KMS-11 (cell line): ENCODE measurements at regions not wholly inside any gene's neighbourhood (a gene's known extent, or its start where the extent isn't known, plus 50 kb on each side); places are given as distances from the start of the nearest gene placed in this dataset.

ENCODE experiments used
- H2AFZ ChIP-seq: fragments of 200-600 bp; sonication (generic); 2 replicates; pipeline ENCODE4 v1.6.1; 2016; ENCODE audit warnings: antibody characterized with exemption, mixed run types, low read depth
- H3K27ac ChIP-seq: fragments of 200-600 bp; sonication (generic); 2 replicates; pipeline ENCODE4 v1.6.1; 2016; ENCODE audit warnings: mild to moderate bottlenecking, mixed run types
- H3K27me3 ChIP-seq: fragments of 200-600 bp; sonication (generic); 2 replicates; pipeline ENCODE4 v1.6.1; 2017; ENCODE audit warnings: mild to moderate bottlenecking, low read depth, mixed run types, moderate library complexity; ENCODE audit not compliant: insufficient read depth
- H3K36me3 ChIP-seq: fragments of 200-600 bp; sonication (generic); 2 replicates; pipeline ENCODE4 v1.6.1; 2017; ENCODE audit warnings: mild to moderate bottlenecking, mixed run types; ENCODE audit not compliant: insufficient read depth
- H3K4me1 ChIP-seq: fragments of 200-600 bp; sonication (generic); 2 replicates; pipeline ENCODE4 v1.6.1; 2016; ENCODE audit warnings: mild to moderate bottlenecking, low read depth, mixed run types; ENCODE audit not compliant: poor library complexity, severe bottlenecking
- H3K4me2 ChIP-seq: fragments of 200-600 bp; sonication (generic); 2 replicates; pipeline ENCODE4 v1.7.0; 2016; ENCODE audit warnings: mild to moderate bottlenecking, mixed run types
- H3K4me3 ChIP-seq: fragments of 200-600 bp; sonication (generic); IDR thresholded peaks from 2 replicates; pipeline ENCODE4 v1.6.1; 2017; ENCODE audit warnings: low read depth, low read length, mixed read lengths; ENCODE audit not compliant: insufficient read depth
- H3K79me2 ChIP-seq: fragments of 200-600 bp; sonication (generic); 2 replicates; pipeline ENCODE4 v1.6.1; 2016; ENCODE audit warnings: low read depth, mixed run types; ENCODE audit not compliant: insufficient read depth
- H3K9ac ChIP-seq: fragments of 200-600 bp; sonication (generic); 2 replicates; pipeline ENCODE4 v1.6.1; 2016; ENCODE audit warnings: mild to moderate bottlenecking, mixed run types
- H4K20me1 ChIP-seq: fragments of 200-600 bp; sonication (generic); 2 replicates; pipeline ENCODE4 v1.6.1; 2016; ENCODE audit warnings: mild to moderate bottlenecking, mixed run types; ENCODE audit not compliant: insufficient read depth
- CTCF ChIP-seq: fragments of 200-600 bp; sonication (generic); conservative IDR thresholded peaks from 2 replicates; pipeline ENCODE4 v1.6.1; 2017; ENCODE audit warnings: low read depth, mild to moderate bottlenecking, antibody characterized with exemption, low read length, moderate library complexity, mixed read lengths

- Histone ChIP-seq H4K20me1 (no peaks in the 10 kb centered on the region), H3K4me3 (no peak overlapping the region), H3K79me2 (no peaks in the 10 kb centered on the region), H3K4me1 (peaks cover 20% of the 10 kb centered on the region), H2AFZ (no peak overlapping the region), H3K4me2 (no peak overlapping the region), H3K36me3 (no peaks in the 10 kb centered on the region), H3K9ac (no peak overlapping the region), H3K27ac (no peak overlapping the region), H3K27me3 (no peaks in the 10 kb centered on the region)
- TF ChIP-seq CTCF = no peak
These were observed 265.7 kb upstream of the ANKRD55 start for GRCh38 chr5:56498759-56499395.

- no peaks in the 10 kb centered on the region for H3K79me2 ChIP-seq
- H3K4me3 ChIP-seq = no peak overlapping the region
- no peaks in the 10 kb centered on the region for H4K20me1 ChIP-seq
- no peak overlapping the region for H2AFZ ChIP-seq
- H3K36me3 ChIP-seq = no peaks in the 10 kb centered on the region
- no peak overlapping the region for H3K9ac ChIP-seq
- no peak overlapping the region for H3K4me2 ChIP-seq
- H3K27me3 ChIP-seq = no peaks in the 10 kb centered on the region
- peaks cover 5% of the 10 kb centered on the region for H3K4me1 ChIP-seq
- no peak overlapping the region for H3K27ac ChIP-seq
- no peak for TF ChIP-seq CTCF
These were observed 263.5 kb upstream of the ANKRD55 start for GRCh38 chr5:56496581-56497063.

GRCh38 chr5:56494300-56494731 is 261.2 kb upstream of the ANKRD55 start:
- TF ChIP-seq CTCF = no peak
- Histone ChIP-seq H3K27ac (no peak overlapping the region), H3K9ac (no peak overlapping the region), H3K4me2 (no peak overlapping the region), H4K20me1 (no peaks in the 10 kb centered on the region), H3K4me3 (no peak overlapping the region), H3K36me3 (no peaks in the 10 kb centered on the region), H3K4me1 (no peaks in the 10 kb centered on the region), H3K27me3 (no peaks in the 10 kb centered on the region), H2AFZ (no peak overlapping the region), H3K79me2 (no peaks in the 10 kb centered on the region)

GRCh38 chr5:56493766-56494165 is 260.6 kb upstream of the ANKRD55 start:
- Histone ChIP-seq H3K9ac (no peak overlapping the region), H3K79me2 (no peaks in the 10 kb centered on the region), H3K36me3 (no peaks in the 10 kb centered on the region), H3K4me3 (no peak overlapping the region), H3K27ac (no peak overlapping the region), H3K27me3 (no peaks in the 10 kb centered on the region), H3K4me1 (no peaks in the 10 kb centered on the region), H2AFZ (no peak overlapping the region), H4K20me1 (no peaks in the 10 kb centered on the region), H3K4me2 (no peak overlapping the region)
- no peak for TF ChIP-seq CTCF
